Left lung (tissue), 4 donors: ENCODE measurements at regions not wholly inside any gene's neighbourhood (a gene's known extent, or its start where the extent isn't known, plus 50 kb on each side); places are given as distances from the start of the nearest gene placed in this dataset.
"Not testable (repeated sequence)": the region's sequence is repeated elsewhere in the genome, so short reads cannot be mapped to it uniquely, and the experiment has no call there.

Experiments used
- ATAC-seq: fragments of 200-7000 bp; cut with Tn5 transposase; one replicate; pipeline ENCODE4 v1.9.1; 2020; ENCODE audit warnings: moderate library complexity
- DNase-seq, 4 donors: peaks; one replicate each; pipeline ENCODE4 v3.0.0-alpha.2; 2013 to 2020
- H3K27ac ChIP-seq, 2 donors: fragments of 200-600 bp; sonication (generic) in 1 of 2; one replicate each; pipeline versions ENCODE4 v1.5.0 to v1.8.0; 2020 to 2021
- H3K27me3 ChIP-seq, 2 donors: fragments of 200-600 bp; sonication (generic) in 1 of 2; one replicate each; pipeline versions ENCODE4 v1.5.0 to v1.8.0; 2020 to 2021
- H3K36me3 ChIP-seq, 2 donors: fragments of 200-600 bp; sonication (generic) in 1 of 2; one replicate each; pipeline versions ENCODE4 v1.5.0 to v1.8.0; 2020 to 2021
- H3K4me1 ChIP-seq, 2 donors: fragments of 200-600 bp; one replicate each; pipeline ENCODE4 v1.8.0; 2021
- H3K4me3 ChIP-seq, 2 donors: fragments of 200-600 bp; sonication (generic) in 1 of 2; one replicate each; pipeline versions ENCODE4 v1.5.0 to v1.8.0; 2020 to 2021; ENCODE audit warnings: mild to moderate bottlenecking in 1 of 2
- H3K9me3 ChIP-seq, 2 donors: fragments of 200-600 bp; sonication (generic) in 1 of 2; one replicate each; pipeline versions ENCODE4 v1.5.0 to v1.8.0; 2020 to 2021
- CTCF ChIP-seq, 2 donors: fragments of 200-600 bp; sonication (generic) in 1 of 2; IDR thresholded peaks; one replicate each; pipeline versions ENCODE4 v1.5.0 to v1.8.0; 2021; ENCODE audit warnings: antibody characterized with exemption in 2 of 2
- intact Hi-C, 2 donors: fragments of 100-400 bp; cut with DNase I; formaldehyde crosslinking; loops; one replicate each; pipeline versions ENCODE4 v1.11.2 to v1.14.2; 2022
- donor health status: DM: no; HTN: yes; CAD: no.
- donor health status: DM: no; HTN: no; CAD: no.

DNA sequence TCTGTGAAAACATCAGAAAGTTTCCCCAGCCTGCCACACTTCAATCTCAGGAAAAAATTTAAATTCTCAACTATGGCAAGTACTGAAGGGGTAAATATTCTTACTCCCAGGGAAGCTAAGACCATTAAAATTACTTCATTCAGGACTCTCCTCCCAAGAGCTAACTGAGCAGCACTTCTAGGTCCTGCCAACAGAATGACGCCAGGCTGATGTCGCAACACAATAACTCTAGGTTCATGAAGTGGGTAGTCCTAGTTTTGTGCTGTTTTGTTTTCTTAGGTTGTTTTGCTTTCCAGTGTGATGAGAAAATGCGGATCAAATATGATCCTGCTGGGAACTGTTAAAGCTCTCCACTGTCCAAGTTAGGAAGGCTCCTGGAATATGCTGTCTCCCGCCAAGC is 180.0 kb downstream of the NKX6-1 start:
- DNase-seq, result peak in 3 of 4 donors; percentile 33 to 78 (median 68)
- no peak for TF ChIP-seq CTCF (IDR thresholded peaks at IDR 0.05)

GRCh38 chr4:84317513-84317912 is 181.6 kb downstream of the NKX6-1 start:
- H3K9me3 ChIP-seq, result no peaks in the 10 kb centered on the region
- H3K4me3 ChIP-seq, result no peak overlapping the region
- no peak overlapping the region for H3K27ac ChIP-seq
- intact Hi-C loops, result no loop called here
- DNase-seq, result no peak
- no peaks in the 10 kb centered on the region for H3K27me3 ChIP-seq
- no peak for ATAC-seq
- no peak for TF ChIP-seq CTCF (IDR thresholded peaks at IDR 0.05)
- H3K36me3 ChIP-seq, result no peaks in the 10 kb centered on the region
- H3K4me1 ChIP-seq, result no peaks in the 10 kb centered on the region

More for the DNA sequence above, 180.0 kb downstream of the NKX6-1 start:
- Histone ChIP-seq H3K4me3 (no peak overlapping the region), H3K27ac (no peak overlapping the region), H3K4me1 (no peaks in the 10 kb centered on the region), H3K9me3 (no peaks in the 10 kb centered on the region), H3K27me3 (no peaks in the 10 kb centered on the region), H3K36me3 (no peaks in the 10 kb centered on the region)
- ATAC-seq, result peak; percentile 93
- intact Hi-C loops, result no loop called here

GRCh38 chr4:84312426-84313012 is 186.6 kb downstream of the NKX6-1 start:
- no peak for TF ChIP-seq CTCF (IDR thresholded peaks at IDR 0.05)
- no peak overlapping the region for H3K27ac ChIP-seq
- no peak overlapping the region for H3K4me3 ChIP-seq
- ATAC-seq (no peak), DNase-seq (peak in 1 of 4 donors; percentile 35)
- intact Hi-C loops, result no loop called here
- H3K36me3 ChIP-seq, result no peaks in the 10 kb centered on the region
- no peaks in the 10 kb centered on the region for H3K27me3 ChIP-seq
- no peaks in the 10 kb centered on the region for H3K9me3 ChIP-seq
- H3K4me1 ChIP-seq, result no peaks in the 10 kb centered on the region

GRCh38 chr4:84309191-84309590 is 189.9 kb downstream of the NKX6-1 start:
- no peaks in the 10 kb centered on the region for H3K27me3 ChIP-seq
- H3K4me1 ChIP-seq, result no peaks in the 10 kb centered on the region
- no peak for TF ChIP-seq CTCF (IDR thresholded peaks at IDR 0.05)
- DNase-seq (no peak), ATAC-seq (no peak)
- intact Hi-C loops, result no loop called here
- no peaks in the 10 kb centered on the region for H3K9me3 ChIP-seq
- H3K27ac ChIP-seq, result no peak overlapping the region
- no peak overlapping the region for H3K4me3 ChIP-seq
- H3K36me3 ChIP-seq, result no peaks in the 10 kb centered on the region

DNA sequence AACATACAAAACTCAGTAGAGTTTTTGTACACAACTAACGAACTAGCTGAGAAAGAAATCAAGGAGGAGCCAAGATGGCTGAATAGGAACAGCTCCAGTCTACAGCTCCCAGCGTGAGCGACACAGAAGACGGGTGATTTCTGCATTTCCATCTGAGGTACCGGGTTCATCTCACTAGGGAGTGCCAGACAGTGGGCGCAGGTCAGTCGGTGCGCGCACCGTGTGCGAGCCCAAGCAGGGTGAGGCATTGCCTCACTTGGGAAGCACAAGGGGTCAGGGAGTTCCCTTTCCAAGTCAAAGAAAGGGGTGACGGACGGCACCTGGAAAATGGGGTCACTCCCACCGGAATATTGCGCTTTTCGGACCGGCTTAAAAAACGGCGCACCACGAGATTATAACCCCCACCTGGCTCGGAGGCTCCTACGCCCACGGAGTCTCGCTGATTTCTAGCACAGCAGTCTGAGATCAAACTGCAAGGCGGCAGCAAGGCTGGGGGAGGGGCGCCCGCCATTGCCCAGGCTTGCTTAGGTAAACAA is 200.3 kb downstream of the NKX6-1 start:
- H3K4me3 ChIP-seq, DNase-seq, H3K36me3 ChIP-seq, ATAC-seq, H3K27ac ChIP-seq, H3K9me3 ChIP-seq, intact Hi-C loops, H3K4me1 ChIP-seq, H3K27me3 ChIP-seq: not testable (repeated sequence)
